Adrenal gland (tissue), 9 donors: ENCODE measurements at regions not wholly inside any gene's neighbourhood (a gene's known extent, or its start where the extent isn't known, plus 50 kb on each side); places are given as distances from the start of the nearest gene placed in this dataset.

Experiments used
- DNase-seq, 7 donors: peaks; one replicate each; pipeline ENCODE4 v3.0.0-alpha.2; 2019 to 2020
- H3K27ac ChIP-seq, 5 donors: fragments of 200-600 bp; sonication (generic) in 4 of 5; 1 replicate in 3 of 5; 2 replicates in 2 of 5; pipeline versions ENCODE4 v1.5.1 to v1.8.0; 2016 to 2020; ENCODE audit warnings: mild to moderate bottlenecking in 1 of 5
- H3K27me3 ChIP-seq: fragments of 200-600 bp; 2 replicates; pipeline ENCODE4 v1.8.0; 2021
- H3K36me3 ChIP-seq, 2 donors: fragments of 200-600 bp; replicated peaks in 1 of 2; 1 replicate in 1 of 2; 2 replicates in 1 of 2; pipeline versions ENCODE4 v1.5.1 to v1.8.0; 2018 to 2022
- H3K4me1 ChIP-seq, 2 donors: fragments of 200-600 bp; replicated peaks in 1 of 2; 1 replicate in 1 of 2; 2 replicates in 1 of 2; pipeline versions ENCODE4 v1.5.1 to v1.8.0; 2018 to 2021
- H3K4me3 ChIP-seq, 4 donors: fragments of 200-600 bp; sonication (generic) in 3 of 4; one replicate each; pipeline ENCODE4 v1.5.1; 2016 to 2018
- H3K9me3 ChIP-seq, 3 donors: fragments of 200-600 bp; sonication (generic) in 1 of 3; replicated peaks in 1 of 3; 1 replicate in 2 of 3; 2 replicates in 1 of 3; pipeline versions ENCODE4 v1.5.1 to v1.8.0; 2016 to 2021
- CTCF ChIP-seq, 6 experiments: fragments of 450-650 bp in 4 of 6; fragments of 200-600 bp in 2 of 6; sonication (generic) in 1 of 6; IDR thresholded peaks; 1 replicate in 5 of 6; 2 replicates in 1 of 6; pipeline versions ENCODE4 v1.5.1 to v1.8.0; 2016 to 2021; ENCODE audit warnings: antibody characterized with exemption in 6 of 6, mild to moderate bottlenecking in 2 of 6, moderate library complexity in 1 of 6
- POLR2A ChIP-seq, 2 donors: fragments of 450-650 bp; IDR thresholded peaks; one replicate each; pipeline ENCODE4 v1.6.1; 2017; ENCODE audit warnings: antibody characterized with exemption in 2 of 2, mild to moderate bottlenecking in 2 of 2, moderate library complexity in 1 of 2
- WGBS, 4 donors: extraction: QIAGEN DNeasy Blood & Tissue Kit in 2 of 4; methylation state at CpG; one replicate each; pipeline versions ENCODE4 v1.1.5 to v1.1.7; 2013 to 2017; 5-methylcytosine and 5-hydroxymethylcytosine counted together
- intact Hi-C, 2 donors: fragments of 100-400 bp; cut with DNase I; formaldehyde crosslinking; loops; one replicate each; pipeline versions ENCODE4 v1.14.1 to v1.15.0; 2022 to 2023
- donor health status: healthy with polysubstance abuse.
- donor health status: Bipolar disorder and iron deficiency.
- donor health status: DM: yes; HTN: yes; CAD: no.
- donor health status: DM: no; HTN: no; CAD: no.
- donor health status: DM: no; HTN: no; CAD: no.

- Histone ChIP-seq H3K9me3 (no peaks in the 10 kb centered on the region), H3K27ac (no peak overlapping the region), H3K27me3 (no peaks in the 10 kb centered on the region), H3K4me1 (peaks cover 0 to 6% of the 10 kb centered on the region in 2 donors), H3K4me3 (no peak overlapping the region), H3K36me3 (no peaks in the 10 kb centered on the region)
- DNase-seq: no peak
- intact Hi-C loops: no loop called here
- WGBS, 4 donors: 86 to 93% (median 88%) methylated on average over 4 of the region's 4 CpGs
- TF ChIP-seq CTCF (IDR thresholded peaks at IDR 0.05): no peak
- TF ChIP-seq POLR2A (IDR thresholded peaks at IDR 0.05): no peak
Measured at GRCh38 chr2:235270291-235270690, 223.6 kb upstream of the AGAP1 start.

GRCh38 chr2:235270956-235271355 lies 222.9 kb upstream of the AGAP1 start:
- no peak for TF ChIP-seq POLR2A (IDR thresholded peaks at IDR 0.05)
- no peak for TF ChIP-seq CTCF (IDR thresholded peaks at IDR 0.05)
- DNase-seq: no peak
- WGBS, 4 donors: 58 to 69% (median 63%) methylated on average over 4 of the region's 4 CpGs
- intact Hi-C loops: no loop called here
- Histone ChIP-seq H3K4me3 (no peak overlapping the region), H3K9me3 (no peaks in the 10 kb centered on the region), H3K27me3 (no peaks in the 10 kb centered on the region), H3K4me1 (peaks cover 0 to 6% of the 10 kb centered on the region in 2 donors), H3K27ac (no peak overlapping the region), H3K36me3 (no peaks in the 10 kb centered on the region)

- TF ChIP-seq POLR2A (IDR thresholded peaks at IDR 0.05) (no peak), CTCF (IDR thresholded peaks at IDR 0.05) (no peak)
- Histone ChIP-seq H3K4me1 (peaks cover 0 to 6% of the 10 kb centered on the region in 2 donors), H3K27ac (no peak overlapping the region), H3K9me3 (no peaks in the 10 kb centered on the region), H3K27me3 (no peaks in the 10 kb centered on the region), H3K36me3 (no peaks in the 10 kb centered on the region), H3K4me3 (no peak overlapping the region)
- 88 to 94% (median 92%) methylated on average over 2 of the region's 2 CpGs for WGBS, 4 donors
- intact Hi-C loops: no loop called here
- no peak for DNase-seq
Measured at GRCh38 chr2:235271936-235272335, 221.9 kb upstream of the AGAP1 start.

- TF ChIP-seq CTCF (IDR thresholded peaks at IDR 0.05) (no peak), POLR2A (IDR thresholded peaks at IDR 0.05) (no peak)
- WGBS, 4 donors: 45 to 71% (median 50%) methylated on average over 2 of the region's 2 CpGs
- intact Hi-C loops: no loop called here
- DNase-seq: no peak
- Histone ChIP-seq H3K4me3 (no peak overlapping the region), H3K9me3 (no peaks in the 10 kb centered on the region), H3K27me3 (no peaks in the 10 kb centered on the region), H3K27ac (no peak overlapping the region), H3K36me3 (no peaks in the 10 kb centered on the region), H3K4me1 (no peaks in the 10 kb centered on the region)
Measured at GRCh38 chr2:235274023-235274422, 219.8 kb upstream of the AGAP1 start.
